ENCODE measurements at regions not wholly inside any gene's neighbourhood (a gene's known extent, or its start where the extent isn't known, plus 50 kb on each side); places are given as distances from the start of the nearest gene placed in this dataset.
"Not testable (repeated sequence)": the region's sequence is repeated elsewhere in the genome, so short reads cannot be mapped to it uniquely, and the experiment has no call there.

DNA sequence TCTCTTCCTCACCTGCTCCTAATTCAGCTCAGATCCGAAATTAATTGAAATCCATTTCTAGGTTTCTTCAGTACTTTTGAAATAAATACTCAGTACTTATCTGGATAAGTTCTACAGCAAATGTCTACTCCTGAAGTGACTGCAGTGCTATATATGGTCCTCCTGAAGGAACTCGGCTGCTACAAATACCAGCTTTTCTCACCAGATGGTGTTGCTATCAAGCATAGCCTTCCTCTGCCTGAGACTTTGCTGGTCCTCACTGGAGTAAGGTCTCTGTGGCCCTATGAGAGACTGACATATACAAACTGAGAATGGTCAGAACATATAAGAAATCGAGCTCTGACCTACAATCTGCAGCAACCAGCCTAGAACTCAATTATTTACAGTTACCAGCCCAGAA, 161.6 kb downstream of the NDFIP2 start:
- no peak for DNase-seq

GRCh38 chr13:79637133-79637763, 156.3 kb downstream of the NDFIP2 start:
- DNase-seq = no peak

DNA sequence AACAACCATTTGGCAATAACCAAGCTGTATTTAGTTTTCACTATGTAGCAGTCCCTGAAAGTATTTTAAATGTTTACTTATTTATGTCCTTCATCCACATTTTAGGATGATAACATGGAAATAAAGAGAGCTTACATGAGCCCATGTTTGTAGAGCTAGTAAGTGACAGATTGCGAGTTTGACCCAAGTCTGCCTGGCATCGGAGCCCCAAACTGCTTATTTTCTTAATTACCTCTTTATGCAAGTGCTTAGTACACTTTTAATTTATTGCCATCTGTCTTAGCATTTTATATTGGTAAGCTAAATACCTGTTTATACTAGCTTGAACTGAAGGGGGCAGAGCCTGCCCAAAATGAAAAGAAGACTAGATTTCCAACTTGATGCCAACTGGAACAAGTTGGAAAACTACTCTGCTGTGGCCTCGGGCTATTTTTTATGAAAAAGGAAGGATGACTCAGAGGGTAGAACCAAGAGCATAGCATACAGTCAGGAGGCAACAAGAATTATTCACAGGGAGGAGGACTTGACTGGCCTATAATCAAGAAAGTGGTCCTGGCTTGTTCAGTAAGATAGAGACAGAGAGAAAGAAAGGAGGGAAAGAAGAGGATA, 150.2 kb downstream of the NDFIP2 start:
- DNase-seq = no peak

DNA sequence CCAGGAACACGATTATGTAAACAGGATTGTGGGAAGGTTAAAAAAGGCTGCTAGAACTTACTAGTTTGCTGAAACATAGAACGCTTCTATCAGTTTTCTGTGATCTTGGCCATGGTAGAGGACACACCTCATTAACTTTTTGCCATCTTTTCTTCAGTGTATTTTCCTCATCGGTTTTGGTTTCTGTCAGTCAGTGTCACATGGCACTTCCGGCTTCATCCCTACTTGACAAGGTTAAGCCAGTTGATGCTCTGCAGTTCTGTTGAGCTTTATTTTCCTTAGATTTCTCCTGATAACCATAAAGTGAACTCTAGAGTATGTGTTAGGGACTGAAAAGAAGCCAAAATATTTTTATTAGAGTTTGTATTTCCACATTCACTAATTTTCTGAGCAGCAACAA, 147.5 kb downstream of the NDFIP2 start:
- no peak for DNase-seq

GRCh38 chr13:79626924-79627323, 146.0 kb downstream of the NDFIP2 start:
- no peak for DNase-seq

DNA sequence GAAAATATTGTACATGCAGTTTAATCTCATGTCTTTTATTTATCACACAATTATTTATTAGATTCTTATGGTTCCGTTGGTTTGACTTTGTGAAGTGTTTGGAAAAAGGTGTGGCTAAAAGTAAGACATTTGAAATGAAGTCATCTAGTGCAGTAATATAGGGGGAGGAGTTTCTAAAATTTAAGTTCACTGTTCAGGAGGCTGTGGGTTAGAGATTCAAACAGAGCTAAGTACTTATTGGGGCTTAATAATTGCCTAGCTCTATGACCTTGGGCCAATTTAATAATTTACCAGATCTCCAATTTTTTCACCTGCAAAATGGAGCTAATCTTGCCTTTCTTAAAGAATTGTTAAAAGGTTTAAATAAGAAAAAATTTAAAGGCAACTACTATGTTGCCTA, 144.6 kb downstream of the NDFIP2 start:
- no peak for DNase-seq

GRCh38 chr13:79621902-79622301, 140.9 kb downstream of the NDFIP2 start:
- no peak for DNase-seq

- no peak for DNase-seq
These were observed 140.5 kb downstream of the NDFIP2 start for GRCh38 chr13:79621449-79621848.

DNA sequence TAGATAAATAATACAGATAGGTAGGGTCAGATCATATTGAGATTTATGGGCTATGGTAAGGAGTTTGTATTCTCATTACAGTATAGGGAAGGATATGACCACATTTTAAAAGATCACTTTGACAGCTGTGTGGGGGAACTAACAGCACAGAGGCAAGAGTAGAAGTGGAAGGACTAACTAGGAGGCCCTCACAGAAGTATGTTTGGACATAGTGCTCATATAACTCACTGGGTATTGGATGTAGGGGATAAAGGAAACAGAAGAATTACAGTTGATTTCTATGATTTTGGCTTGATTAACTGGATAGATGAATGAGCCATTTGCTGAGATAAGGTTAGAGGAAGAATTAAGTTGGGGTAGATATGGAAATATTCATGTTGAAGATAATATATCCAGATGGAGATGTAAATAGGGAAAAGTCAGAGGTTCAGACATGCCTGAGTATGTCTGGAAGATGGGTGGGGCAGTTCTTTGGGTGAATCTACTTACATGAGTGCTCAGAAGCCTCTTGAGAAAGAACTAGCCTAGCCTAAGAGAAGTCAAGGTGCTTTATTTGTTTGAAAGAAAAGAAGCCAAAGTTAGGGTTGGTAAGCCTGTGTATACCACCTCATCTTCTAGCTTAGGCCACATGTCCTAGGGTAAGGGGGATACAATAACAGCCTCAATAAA, 133.4 kb downstream of the NDFIP2 start:
- no peak for DNase-seq

- DNase-seq = no peak
These were observed 131.6 kb downstream of the NDFIP2 start for GRCh38 chr13:79612604-79613003.

DNA sequence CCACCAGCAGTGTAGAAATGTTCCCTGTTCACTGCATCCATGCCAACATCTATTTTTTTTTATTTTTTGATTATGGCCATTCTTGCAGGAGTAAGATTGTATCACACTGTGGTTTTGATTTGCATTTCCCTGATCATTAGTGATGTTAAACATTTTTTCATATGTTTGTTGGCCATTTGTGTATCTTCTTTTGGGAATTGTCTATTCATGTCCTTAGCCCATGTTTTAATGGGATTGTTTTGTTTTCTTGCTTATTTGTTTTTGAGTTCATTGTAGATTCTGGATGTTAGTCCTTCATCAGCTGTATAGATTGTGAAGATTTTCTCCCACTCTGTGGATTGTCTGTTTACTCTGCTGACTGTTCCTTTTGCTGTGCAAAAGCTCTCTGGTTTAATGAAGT, 126.9 kb downstream of the NDFIP2 start:
- not testable (repeated sequence) for DNase-seq

Data from CD4-positive, alpha-beta T cell treated with Interferon alpha-2 for 1 hour (primary cell).